ENCODE measurements at regions not wholly inside any gene's neighbourhood (a gene's known extent, or its start where the extent isn't known, plus 50 kb on each side); places are given as distances from the start of the nearest gene placed in this dataset.

DNA sequence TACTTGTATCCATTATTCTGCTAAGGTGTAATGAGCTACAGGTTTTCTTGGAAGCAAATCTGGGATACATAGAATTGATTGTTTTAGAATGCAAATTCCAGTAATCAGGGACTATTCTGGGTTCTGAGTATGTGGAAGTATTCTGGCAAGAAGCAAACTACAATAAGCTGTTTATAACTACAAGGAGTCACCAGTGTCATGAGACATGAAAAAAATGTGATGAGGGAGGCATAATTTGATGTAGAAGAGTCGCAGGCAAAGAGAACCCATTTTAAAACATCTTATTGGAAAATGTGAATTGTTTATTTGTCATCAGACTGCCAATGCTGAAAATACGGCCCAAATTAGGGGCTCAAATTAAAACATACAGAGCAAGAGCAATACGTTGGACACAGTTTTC lies 321.8 kb upstream of the E2F7 start:
- TF ChIP-seq, protein P1, sequence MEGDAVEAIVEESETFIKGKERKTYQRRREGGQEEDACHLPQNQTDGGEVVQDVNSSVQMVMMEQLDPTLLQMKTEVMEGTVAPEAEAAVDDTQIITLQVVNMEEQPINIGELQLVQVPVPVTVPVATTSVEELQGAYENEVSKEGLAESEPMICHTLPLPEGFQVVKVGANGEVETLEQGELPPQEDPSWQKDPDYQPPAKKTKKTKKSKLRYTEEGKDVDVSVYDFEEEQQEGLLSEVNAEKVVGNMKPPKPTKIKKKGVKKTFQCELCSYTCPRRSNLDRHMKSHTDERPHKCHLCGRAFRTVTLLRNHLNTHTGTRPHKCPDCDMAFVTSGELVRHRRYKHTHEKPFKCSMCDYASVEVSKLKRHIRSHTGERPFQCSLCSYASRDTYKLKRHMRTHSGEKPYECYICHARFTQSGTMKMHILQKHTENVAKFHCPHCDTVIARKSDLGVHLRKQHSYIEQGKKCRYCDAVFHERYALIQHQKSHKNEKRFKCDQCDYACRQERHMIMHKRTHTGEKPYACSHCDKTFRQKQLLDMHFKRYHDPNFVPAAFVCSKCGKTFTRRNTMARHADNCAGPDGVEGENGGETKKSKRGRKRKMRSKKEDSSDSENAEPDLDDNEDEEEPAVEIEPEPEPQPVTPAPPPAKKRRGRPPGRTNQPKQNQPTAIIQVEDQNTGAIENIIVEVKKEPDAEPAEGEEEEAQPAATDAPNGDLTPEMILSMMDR (conservative IDR thresholded peaks at IDR 0.05 in 1 of 2, IDR thresholded peaks at IDR 0.05 in 1 of 2; ENCODE audit: extremely low read depth in 1 of 2, insufficient read depth in 1 of 2, low read depth in 1 of 2, low read length in 2 of 2), result no peak
- TF ChIP-seq EZH2 (IDR thresholded peaks at IDR 0.05; ENCODE audit: borderline replicate concordance, low read length), result no peak
